Kidney (tissue), 13 donors: ENCODE measurements at regions not wholly inside any gene's neighbourhood (a gene's known extent, or its start where the extent isn't known, plus 50 kb on each side); places are given as distances from the start of the nearest gene placed in this dataset.
A peak's percentile ranks its signal among the peaks of the same experiment; 100 is the strongest.

ENCODE experiments used
- DNase-seq, 5 donors: peaks; one replicate each; pipeline ENCODE4 v3.0.0-alpha.2; 2013 to 2020
- FAIRE-seq: peaks from 2 replicates; lab custom pipeline; 2012; peaks lifted over from hg19 to GRCh38; lab: Jason Lieb, UNC
- H3K27ac ChIP-seq, 2 donors: one replicate each; pipeline ENCODE4 v1.7.0; 2013; ENCODE audit warnings: low read depth in 2 of 2, low read length in 2 of 2, inconsistent platforms in 1 of 2
- H3K27me3 ChIP-seq: one replicate; pipeline ENCODE4 v1.7.1; 2013; ENCODE audit warnings: low read length, inconsistent platforms; ENCODE audit not compliant: control insufficient read depth, insufficient read depth
- H3K36me3 ChIP-seq, 3 donors: one replicate each; pipeline versions ENCODE4 v1.7.0 to v1.7.1; 2013; ENCODE audit warnings: low read length in 3 of 3, control low read depth in 1 of 3, inconsistent platforms in 1 of 3; ENCODE audit not compliant: insufficient read depth in 3 of 3, control insufficient read depth in 2 of 3
- H3K4me1 ChIP-seq, 3 donors: one replicate each; pipeline versions ENCODE4 v1.7.0 to v1.7.1; 2013; ENCODE audit warnings: low read length in 3 of 3, inconsistent platforms in 1 of 3, low read depth in 1 of 3; ENCODE audit not compliant: control insufficient read depth in 2 of 3, insufficient read depth in 2 of 3
- H3K4me3 ChIP-seq, 3 donors: one replicate each; pipeline versions ENCODE4 v1.7.0 to v1.8.1; 2013; ENCODE audit warnings: low read length in 3 of 3, control low read depth in 1 of 3, inconsistent platforms in 1 of 3
- H3K9ac ChIP-seq, 3 donors: one replicate each; pipeline versions ENCODE4 v1.7.0 to v1.7.1; 2013; ENCODE audit warnings: low read length in 3 of 3, control low read depth in 1 of 3, inconsistent platforms in 1 of 3
- H3K9me3 ChIP-seq, 3 donors: one replicate each; pipeline versions ENCODE4 v1.7.0 to v1.7.1; 2013; ENCODE audit warnings: low read length in 3 of 3, control low read depth in 1 of 3, inconsistent platforms in 1 of 3; ENCODE audit not compliant: control insufficient read depth in 2 of 3, insufficient read depth in 1 of 3
- intact Hi-C: fragments of 100-400 bp; cut with DNase I; formaldehyde crosslinking; loops from one replicate; pipeline ENCODE4 v1.11.1; 2022
- TF ChIP-seq, protein P1 (sequence below): IDR thresholded peaks from 3 replicates; pipeline ENCODE4 v1.5.1; 2012; ENCODE audit warnings: mild to moderate bottlenecking, moderate library complexity, borderline replicate concordance; ENCODE audit not compliant: insufficient read depth; ENCODE audit errors: extremely low read depth
- donor health status: control.
- donor health status: control.
- donor health status: control.
- donor health status: control.
- donor health status: control.
- donor health status: DM: yes; HTN: yes; CAD: no.
- donor health status: Normal renal cell carcinoma (clear cell type).

- H3K9ac ChIP-seq: no peak overlapping the region
- H3K4me3 ChIP-seq: no peak overlapping the region
- DNase-seq (no peak), FAIRE-seq (no peak)
- no peaks in the 10 kb centered on the region for H3K9me3 ChIP-seq
- no peaks in the 10 kb centered on the region for H3K27me3 ChIP-seq
- no peak overlapping the region for H3K27ac ChIP-seq
- TF ChIP-seq, protein P1, sequence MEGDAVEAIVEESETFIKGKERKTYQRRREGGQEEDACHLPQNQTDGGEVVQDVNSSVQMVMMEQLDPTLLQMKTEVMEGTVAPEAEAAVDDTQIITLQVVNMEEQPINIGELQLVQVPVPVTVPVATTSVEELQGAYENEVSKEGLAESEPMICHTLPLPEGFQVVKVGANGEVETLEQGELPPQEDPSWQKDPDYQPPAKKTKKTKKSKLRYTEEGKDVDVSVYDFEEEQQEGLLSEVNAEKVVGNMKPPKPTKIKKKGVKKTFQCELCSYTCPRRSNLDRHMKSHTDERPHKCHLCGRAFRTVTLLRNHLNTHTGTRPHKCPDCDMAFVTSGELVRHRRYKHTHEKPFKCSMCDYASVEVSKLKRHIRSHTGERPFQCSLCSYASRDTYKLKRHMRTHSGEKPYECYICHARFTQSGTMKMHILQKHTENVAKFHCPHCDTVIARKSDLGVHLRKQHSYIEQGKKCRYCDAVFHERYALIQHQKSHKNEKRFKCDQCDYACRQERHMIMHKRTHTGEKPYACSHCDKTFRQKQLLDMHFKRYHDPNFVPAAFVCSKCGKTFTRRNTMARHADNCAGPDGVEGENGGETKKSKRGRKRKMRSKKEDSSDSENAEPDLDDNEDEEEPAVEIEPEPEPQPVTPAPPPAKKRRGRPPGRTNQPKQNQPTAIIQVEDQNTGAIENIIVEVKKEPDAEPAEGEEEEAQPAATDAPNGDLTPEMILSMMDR: no peak
- H3K4me1 ChIP-seq: no peaks in the 10 kb centered on the region
- no peaks in the 10 kb centered on the region for H3K36me3 ChIP-seq
- intact Hi-C loops: no loop called here
Measured at GRCh38 chr6:156398371-156398770, 378.8 kb upstream of the ARID1B start.

- Histone ChIP-seq H3K4me3 (no peak overlapping the region), H3K36me3 (no peaks in the 10 kb centered on the region), H3K27ac (no peak overlapping the region), H3K4me1 (no peaks in the 10 kb centered on the region), H3K27me3 (no peaks in the 10 kb centered on the region), H3K9ac (no peak overlapping the region), H3K9me3 (no peaks in the 10 kb centered on the region)
- intact Hi-C loops: no loop called here
- no peak for FAIRE-seq
- DNase-seq: peak; percentile 33 to 70 (median 46)
- TF ChIP-seq, protein P1: no peak
Measured at GRCh38 chr6:156396791-156397418, 380.3 kb upstream of the ARID1B start.

DNA sequence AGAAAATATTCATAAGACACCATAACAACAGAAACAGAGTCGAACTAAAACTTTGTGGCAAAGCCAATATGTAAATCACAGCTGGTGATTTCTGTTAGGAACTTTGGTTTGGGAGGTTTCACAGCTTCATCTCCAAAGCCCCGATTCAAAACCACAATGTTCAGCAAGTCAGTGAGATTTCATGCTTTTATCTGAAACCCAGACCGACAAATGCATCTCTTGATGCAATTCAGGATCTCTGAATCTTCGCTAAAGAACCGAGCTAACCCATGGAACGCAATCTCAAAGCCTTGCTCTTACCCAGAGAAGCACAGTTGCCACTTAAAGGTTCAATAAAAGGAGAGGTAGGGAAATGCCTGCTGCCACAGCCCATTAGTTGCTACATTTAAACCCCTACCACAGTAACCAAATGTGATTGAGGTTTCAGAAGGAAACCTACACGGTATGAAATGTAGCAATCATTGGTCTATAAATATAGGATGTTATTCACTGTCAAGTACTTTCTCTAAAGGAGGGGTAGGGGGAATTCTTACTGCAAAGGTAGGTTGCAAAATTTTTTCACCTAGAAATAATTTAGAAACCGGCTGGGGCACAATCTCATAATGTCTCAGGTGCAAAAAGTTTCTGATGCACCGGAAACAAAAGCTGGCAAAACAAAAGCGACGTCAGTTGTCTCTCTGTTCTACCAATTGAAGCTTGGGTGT is 381.0 kb upstream of the ARID1B start:
- no peak for FAIRE-seq

More for the DNA sequence above, 381.0 kb upstream of the ARID1B start:
- TF ChIP-seq, protein P1: no peak
- Histone ChIP-seq H3K4me1 (no peaks in the 10 kb centered on the region), H3K4me3 (no peak overlapping the region), H3K9me3 (no peaks in the 10 kb centered on the region), H3K9ac (no peak overlapping the region), H3K36me3 (no peaks in the 10 kb centered on the region), H3K27me3 (no peaks in the 10 kb centered on the region), H3K27ac (no peak overlapping the region)
- intact Hi-C loops: no loop called here
- no peak for DNase-seq
